GM12878 (cell line): ENCODE measurements at regions not wholly inside any gene's neighbourhood (a gene's known extent, or its start where the extent isn't known, plus 50 kb on each side); places are given as distances from the start of the nearest gene placed in this dataset.

Source experiments
- ATAC-seq: fragments of 200-7000 bp; cut with Tn5 transposase; 3 replicates; pipeline ENCODE4 v1.9.1; 2020; ENCODE audit warnings: mild to moderate bottlenecking, moderate library complexity
- BruUV-seq: library from RNA; stranded (reverse); fragments of 400-500 nt; replicated peaks from 2 replicates; lab custom pipeline; 2021; lab: Mats Ljungman, UMichigan
- CTCF ChIA-PET: fragments of 300-600 bp; sonication (Branson Sonifier 250); formaldehyde crosslinking; extraction: SDS; loops from one replicate; lab custom pipeline; 2021; ENCODE audit warnings: inconsistent platforms; lab: Yijun Ruan, JAX
- POLR2A ChIA-PET: fragments of 350-600 bp; formaldehyde crosslinking; extraction: SDS; loops from one replicate; lab custom pipeline; 2021; ENCODE audit warnings: inconsistent platforms; lab: Charles Lee
- RAD21 ChIA-PET: fragments of 300-600 bp; sonication (Branson Sonifier 250); formaldehyde crosslinking; loops from one replicate; lab custom pipeline; 2023; ENCODE audit warnings: antibody characterized with exemption; ENCODE audit not compliant: unreplicated experiment; lab: Charles Lee
- SMC1A ChIA-PET: fragments of 300-600 bp; sonication (Branson Sonifier 250); formaldehyde crosslinking; loops from one replicate; lab custom pipeline; 2023; ENCODE audit not compliant: unreplicated experiment, uncharacterized antibody; lab: Charles Lee
- DNase-seq: peaks from one replicate; pipeline ENCODE4 v3.0.0-alpha.2; 2011; ENCODE audit warnings: low read depth, low spot score
- FAIRE-seq: peaks from 3 replicates; lab custom pipeline; 2011; peaks lifted over from hg19 to GRCh38; lab: Jason Lieb, UNC
- H2AFZ ChIP-seq: 2 replicates; pipeline ENCODE4 v1.6.0; 2011; ENCODE audit warnings: low read depth, low read length, control low read depth; ENCODE audit not compliant: control insufficient read depth
- H3K27ac ChIP-seq: 2 replicates; pipeline ENCODE4 v1.5.1; 2011; ENCODE audit warnings: control low read depth; ENCODE audit not compliant: control insufficient read depth, insufficient read depth
- H3K27me3 ChIP-seq, 2 experiments: replicated peaks in 1 of 2; 2 replicates each; pipeline versions ENCODE4 v1.6.0 to v1.6.1; 2011; ENCODE audit warnings: low read length in 1 of 2; ENCODE audit not compliant: control insufficient read depth in 2 of 2, insufficient read depth in 2 of 2
- H3K36me3 ChIP-seq, 2 experiments: 2 replicates each; pipeline ENCODE4 v1.5.1; 2011; ENCODE audit warnings: low read length in 1 of 2; ENCODE audit not compliant: control insufficient read depth in 2 of 2, insufficient read depth in 2 of 2
- H3K4me1 ChIP-seq: 2 replicates; pipeline ENCODE4 v1.6.1; 2011; ENCODE audit warnings: mild to moderate bottlenecking, low read length, moderate library complexity, mixed read lengths; ENCODE audit not compliant: control insufficient read depth, insufficient read depth
- H3K4me2 ChIP-seq: 2 replicates; pipeline ENCODE4 v1.6.0; 2011; ENCODE audit warnings: control low read depth; ENCODE audit not compliant: control insufficient read depth, insufficient read depth
- H3K4me3 ChIP-seq: fragments of 200-600 bp; sonication (generic); 2 replicates; pipeline ENCODE4 v1.5.1; 2016
- H3K79me2 ChIP-seq: 2 replicates; pipeline ENCODE4 v1.6.0; 2011; ENCODE audit warnings: low read length; ENCODE audit not compliant: control insufficient read depth, insufficient read depth
- H3K9ac ChIP-seq: 2 replicates; pipeline ENCODE4 v1.8.0; 2011; ENCODE audit warnings: low read length, control low read depth, mixed read lengths; ENCODE audit not compliant: control insufficient read depth, insufficient read depth
- H3K9me3 ChIP-seq: replicated peaks from 3 replicates; pipeline ENCODE4 v1.5.1; 2011; ENCODE audit warnings: mild to moderate bottlenecking, low read length; ENCODE audit not compliant: control insufficient read depth, insufficient read depth
- H4K20me1 ChIP-seq: 2 replicates; pipeline ENCODE4 v1.6.0; 2011; ENCODE audit not compliant: control insufficient read depth, insufficient read depth
- EP300 ChIP-seq, 2 experiments: fragments of 150-350 bp in 1 of 2; IDR thresholded peaks; 2 replicates each; pipeline ENCODE4 v1.6.1; 2011 to 2012; ENCODE audit warnings: low read depth in 2 of 2, low read length in 2 of 2, borderline replicate concordance in 1 of 2, improper control_type of control experiment in 1 of 2, inconsistent platforms in 1 of 2; ENCODE audit not compliant: control insufficient read depth in 1 of 2
- GATAD2B ChIP-seq: fragments of 450-650 bp; conservative IDR thresholded peaks from 2 replicates; pipeline ENCODE4 v1.6.1; 2017; ENCODE audit warnings: low read depth, mild to moderate bottlenecking, moderate library complexity
- HDGF ChIP-seq: fragments of 450-650 bp; IDR thresholded peaks from 2 replicates; pipeline ENCODE4 v1.6.1; 2016; ENCODE audit warnings: antibody characterized with exemption
- JUND ChIP-seq: IDR thresholded peaks from 2 replicates; pipeline ENCODE4 v1.6.1; 2012; ENCODE audit warnings: low read depth, mild to moderate bottlenecking, low read length, improper control_type of control experiment, moderate library complexity
- LARP7 ChIP-seq: fragments of 450-650 bp; IDR thresholded peaks from 2 replicates; pipeline ENCODE4 v1.6.1; 2017; ENCODE audit warnings: mild to moderate bottlenecking
- MTA2 ChIP-seq: fragments of 450-650 bp; IDR thresholded peaks from 2 replicates; pipeline ENCODE4 v1.6.1; 2016; ENCODE audit warnings: low read depth, mild to moderate bottlenecking, moderate library complexity
- NFYA ChIP-seq: IDR thresholded peaks from 2 replicates; pipeline ENCODE4 v1.6.1; 2011; ENCODE audit warnings: low read depth, mild to moderate bottlenecking, low read length, improper control_type of control experiment, borderline replicate concordance
- NR2C1 ChIP-seq: fragments of 450-650 bp; IDR thresholded peaks from 2 replicates; pipeline ENCODE4 v1.6.1; 2017; ENCODE audit warnings: antibody characterized with exemption, mild to moderate bottlenecking, moderate library complexity
- POLR2A ChIP-seq: IDR thresholded peaks from 2 replicates; pipeline ENCODE4 v1.6.1; 2011; ENCODE audit warnings: low read depth, mild to moderate bottlenecking, low read length
- RUNX3 ChIP-seq: IDR thresholded peaks from 2 replicates; pipeline ENCODE4 v1.6.1; 2012; ENCODE audit warnings: low read length, inconsistent platforms
- SIN3A ChIP-seq: IDR thresholded peaks from 2 replicates; pipeline ENCODE4 v1.6.1; 2012; ENCODE audit warnings: low read depth, low read length, improper control_type of control experiment
- STAT1 ChIP-seq: fragments of 450-650 bp; conservative IDR thresholded peaks from 2 replicates; pipeline ENCODE4 v1.6.1; 2014; ENCODE audit warnings: antibody characterized with exemption, mild to moderate bottlenecking
- STAT3 ChIP-seq: IDR thresholded peaks from 2 replicates; pipeline ENCODE4 v1.6.1; 2011; ENCODE audit warnings: low read depth, low read length, improper control_type of control experiment
- ZNF217 ChIP-seq: fragments of 450-650 bp; IDR thresholded peaks from 2 replicates; pipeline ENCODE4 v1.6.1; 2017; ENCODE audit warnings: antibody characterized with exemption, mild to moderate bottlenecking
- whole genome bisulfite sequencing: methylation state at CpG from one replicate; pipeline ENCODE4 v1.1.6; 2016; ENCODE audit warnings: low lambda C conversion rate; ENCODE audit not compliant: insufficient replicate concordance, insufficient coverage; ENCODE audit errors: missing lambda C conversion rate; 5-methylcytosine and 5-hydroxymethylcytosine counted together
- in situ Hi-C: fragments of 300-500 bp; cut with MboI; formaldehyde crosslinking; loops from 9 replicates; pipeline ENCODE4 v1.14.3; 2018; ENCODE audit warnings: mixed read lengths
- intact Hi-C: fragments of 100-400 bp; cut with micrococcal nuclease; formaldehyde crosslinking; loops from one replicate; pipeline ENCODE4 v1.14.2; 2022; ENCODE audit not compliant: unreplicated experiment
- TF ChIP-seq, protein P1 (sequence below): fragments of 450-650 bp; IDR thresholded peaks from 2 replicates; pipeline ENCODE4 v1.6.1; 2016; ENCODE audit warnings: mild to moderate bottlenecking, moderate library complexity, borderline replicate concordance
- TF ChIP-seq, protein P2 (sequence below): IDR thresholded peaks from 2 replicates; pipeline ENCODE4 v1.6.1; 2012; ENCODE audit warnings: low read length, inconsistent platforms
- TF ChIP-seq, protein P3 (sequence below): IDR thresholded peaks from 2 replicates; pipeline ENCODE4 v1.6.1; 2011; ENCODE audit warnings: mild to moderate bottlenecking, low read depth, low read length, moderate library complexity; ENCODE audit not compliant: insufficient replicate concordance
- TF ChIP-seq, protein P4 (sequence below): IDR thresholded peaks from 2 replicates; pipeline ENCODE4 v1.6.1; 2011; ENCODE audit warnings: low read depth, low read length, improper control_type of control experiment, borderline replicate concordance

DNA sequence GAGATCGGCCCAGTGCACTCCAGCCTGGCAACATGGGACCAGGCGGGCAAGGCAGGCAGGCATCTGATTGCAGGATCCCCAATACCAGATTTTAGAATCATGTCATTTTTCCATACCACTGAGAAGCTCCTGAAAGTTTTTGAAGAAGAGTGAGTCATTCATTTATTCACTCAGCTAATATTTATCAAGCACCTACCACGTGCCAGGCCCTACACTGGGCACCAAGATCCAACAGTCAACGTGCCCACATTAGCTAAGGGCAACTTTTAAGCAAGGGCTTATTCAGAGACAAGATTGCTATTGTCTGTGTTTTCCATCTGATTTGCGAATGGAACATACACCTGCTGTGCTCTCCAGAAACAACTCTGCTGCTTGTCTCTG, 126.8 kb upstream of the LGALSL start:
- intact Hi-C loops (loop anchor here (2.0 to 5.0 kb wide), 6 partner anchors 32 to 715 kb away; partner anchors contain the start of gene PELI1), in situ Hi-C loops (loop anchor here (5.0 kb wide), 2 partner anchors 190 to 275 kb away; no protein-coding TSS in a partner anchor)
- Histone ChIP-seq H3K9ac (no peak overlapping the region), H3K4me2 (peak overlapping the region; percentile 83), H3K9me3 (no peaks in the 10 kb centered on the region; the same call in 2 of the 3 replicates), H3K79me2 (no peaks in the 10 kb centered on the region), H3K27ac (peak overlapping the region; percentile 49), H3K27me3 (no peaks in the 10 kb centered on the region), H4K20me1 (no peaks in the 10 kb centered on the region), H3K4me3 (peak overlapping the region; percentile 34; the same call in 1 of the 2 replicates), H3K4me1 (peaks cover 45% of the 10 kb centered on the region), H2AFZ (no peak overlapping the region; the same call in 1 of the 2 replicates), H3K36me3 (no peaks in the 10 kb centered on the region)
- ChIA-PET RAD21 (interaction anchor here (0.7 to 9.6 kb wide), 56 partner anchors 8 to 729 kb away, joined by 3 to 358 read pairs (median 8); partner anchors contain the start of genes CEP68 and VPS54), CTCF (interaction anchor here (0.5 to 10.3 kb wide), 47 partner anchors 9 to 977 kb away, joined by 3 to 467 read pairs (median 6); partner anchors contain the start of gene AFTPH), SMC1A (interaction anchor here (0.6 to 11.4 kb wide), 60 partner anchors 9 to 716 kb away, joined by 3 to 333 read pairs (median 6); partner anchors contain the start of gene AFTPH), POLR2A (interaction anchor here (0.9 to 5.0 kb wide), 14 partner anchors 14 to 277 kb away, joined by 3 to 49 read pairs (median 8); partner anchors contain the start of gene AFTPH)
- no peak for FAIRE-seq
- DNase-seq: no peak
- BruUV-seq: no TSS peak
- no peak for ATAC-seq
- 63% methylated on average over 5 of the region's 5 CpGs for WGBS
- TF ChIP-seq, protein P1, sequence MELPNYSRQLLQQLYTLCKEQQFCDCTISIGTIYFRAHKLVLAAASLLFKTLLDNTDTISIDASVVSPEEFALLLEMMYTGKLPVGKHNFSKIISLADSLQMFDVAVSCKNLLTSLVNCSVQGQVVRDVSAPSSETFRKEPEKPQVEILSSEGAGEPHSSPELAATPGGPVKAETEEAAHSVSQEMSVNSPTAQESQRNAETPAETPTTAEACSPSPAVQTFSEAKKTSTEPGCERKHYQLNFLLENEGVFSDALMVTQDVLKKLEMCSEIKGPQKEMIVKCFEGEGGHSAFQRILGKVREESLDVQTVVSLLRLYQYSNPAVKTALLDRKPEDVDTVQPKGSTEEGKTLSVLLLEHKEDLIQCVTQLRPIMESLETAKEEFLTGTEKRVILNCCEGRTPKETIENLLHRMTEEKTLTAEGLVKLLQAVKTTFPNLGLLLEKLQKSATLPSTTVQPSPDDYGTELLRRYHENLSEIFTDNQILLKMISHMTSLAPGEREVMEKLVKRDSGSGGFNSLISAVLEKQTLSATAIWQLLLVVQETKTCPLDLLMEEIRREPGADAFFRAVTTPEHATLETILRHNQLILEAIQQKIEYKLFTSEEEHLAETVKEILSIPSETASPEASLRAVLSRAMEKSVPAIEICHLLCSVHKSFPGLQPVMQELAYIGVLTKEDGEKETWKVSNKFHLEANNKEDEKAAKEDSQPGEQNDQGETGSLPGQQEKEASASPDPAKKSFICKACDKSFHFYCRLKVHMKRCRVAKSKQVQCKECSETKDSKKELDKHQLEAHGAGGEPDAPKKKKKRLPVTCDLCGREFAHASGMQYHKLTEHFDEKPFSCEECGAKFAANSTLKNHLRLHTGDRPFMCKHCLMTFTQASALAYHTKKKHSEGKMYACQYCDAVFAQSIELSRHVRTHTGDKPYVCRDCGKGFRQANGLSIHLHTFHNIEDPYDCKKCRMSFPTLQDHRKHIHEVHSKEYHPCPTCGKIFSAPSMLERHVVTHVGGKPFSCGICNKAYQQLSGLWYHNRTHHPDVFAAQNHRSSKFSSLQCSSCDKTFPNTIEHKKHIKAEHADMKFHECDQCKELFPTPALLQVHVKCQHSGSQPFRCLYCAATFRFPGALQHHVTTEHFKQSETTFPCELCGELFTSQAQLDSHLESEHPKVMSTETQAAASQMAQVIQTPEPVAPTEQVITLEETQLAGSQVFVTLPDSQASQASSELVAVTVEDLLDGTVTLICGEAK: no peak
- TF ChIP-seq LARP7 (no peak), NFYA (no peak), EP300 (IDR thresholded peaks at IDR 0.05; ENCODE audit: borderline replicate concordance in 1 of 2, control insufficient read depth in 1 of 2, low read depth in 2 of 2, low read length in 2 of 2) (no peak), POLR2A (no peak), SIN3A (no peak), ZNF217 (no peak), STAT1 (0 out of 2 replicates have a peak, but pooled peaks have one; percentile 18), HDGF (no peak), MTA2 (no peak), RUNX3 (no peak), JUND (no peak), STAT3 (no peak), NR2C1 (no peak), GATAD2B (0 out of 2 replicates have a peak, but pooled peaks have one; percentile 5)
- TF ChIP-seq, protein P2, sequence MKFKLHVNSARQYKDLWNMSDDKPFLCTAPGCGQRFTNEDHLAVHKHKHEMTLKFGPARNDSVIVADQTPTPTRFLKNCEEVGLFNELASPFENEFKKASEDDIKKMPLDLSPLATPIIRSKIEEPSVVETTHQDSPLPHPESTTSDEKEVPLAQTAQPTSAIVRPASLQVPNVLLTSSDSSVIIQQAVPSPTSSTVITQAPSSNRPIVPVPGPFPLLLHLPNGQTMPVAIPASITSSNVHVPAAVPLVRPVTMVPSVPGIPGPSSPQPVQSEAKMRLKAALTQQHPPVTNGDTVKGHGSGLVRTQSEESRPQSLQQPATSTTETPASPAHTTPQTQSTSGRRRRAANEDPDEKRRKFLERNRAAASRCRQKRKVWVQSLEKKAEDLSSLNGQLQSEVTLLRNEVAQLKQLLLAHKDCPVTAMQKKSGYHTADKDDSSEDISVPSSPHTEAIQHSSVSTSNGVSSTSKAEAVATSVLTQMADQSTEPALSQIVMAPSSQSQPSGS: no peak
- TF ChIP-seq, protein P3, sequence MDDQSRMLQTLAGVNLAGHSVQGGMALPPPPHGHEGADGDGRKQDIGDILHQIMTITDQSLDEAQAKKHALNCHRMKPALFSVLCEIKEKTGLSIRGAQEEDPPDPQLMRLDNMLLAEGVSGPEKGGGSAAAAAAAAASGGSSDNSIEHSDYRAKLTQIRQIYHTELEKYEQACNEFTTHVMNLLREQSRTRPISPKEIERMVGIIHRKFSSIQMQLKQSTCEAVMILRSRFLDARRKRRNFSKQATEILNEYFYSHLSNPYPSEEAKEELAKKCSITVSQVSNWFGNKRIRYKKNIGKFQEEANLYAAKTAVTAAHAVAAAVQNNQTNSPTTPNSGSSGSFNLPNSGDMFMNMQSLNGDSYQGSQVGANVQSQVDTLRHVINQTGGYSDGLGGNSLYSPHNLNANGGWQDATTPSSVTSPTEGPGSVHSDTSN: no peak
- TF ChIP-seq, protein P4, sequence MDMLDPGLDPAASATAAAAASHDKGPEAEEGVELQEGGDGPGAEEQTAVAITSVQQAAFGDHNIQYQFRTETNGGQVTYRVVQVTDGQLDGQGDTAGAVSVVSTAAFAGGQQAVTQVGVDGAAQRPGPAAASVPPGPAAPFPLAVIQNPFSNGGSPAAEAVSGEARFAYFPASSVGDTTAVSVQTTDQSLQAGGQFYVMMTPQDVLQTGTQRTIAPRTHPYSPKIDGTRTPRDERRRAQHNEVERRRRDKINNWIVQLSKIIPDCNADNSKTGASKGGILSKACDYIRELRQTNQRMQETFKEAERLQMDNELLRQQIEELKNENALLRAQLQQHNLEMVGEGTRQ: no peak
